ENCODE measurements at regions not wholly inside any gene's neighbourhood (a gene's known extent, or its start where the extent isn't known, plus 50 kb on each side); places are given as distances from the start of the nearest gene placed in this dataset.

- no peak for DNase-seq
Observed at GRCh38 chr17:13740686-13741085, 139.0 kb upstream of the HS3ST3A1 start.

- no peak for DNase-seq
Observed at GRCh38 chr17:13741744-13742143, 140.0 kb upstream of the HS3ST3A1 start.

- no peak for DNase-seq
Observed at GRCh38 chr17:13743906-13744305, 142.2 kb upstream of the HS3ST3A1 start.

GRCh38 chr17:13746404-13746803 lies 144.7 kb upstream of the HS3ST3A1 start:
- no peak for DNase-seq

- peak; percentile 19 for DNase-seq
Observed at GRCh38 chr17:13749166-13749890, 147.6 kb upstream of the HS3ST3A1 start.

- no peak for DNase-seq
Observed at GRCh38 chr17:13749891-13750235, 148.1 kb upstream of the HS3ST3A1 start.

- no peak for DNase-seq
Observed at GRCh38 chr17:13750816-13751793, 149.4 kb upstream of the HS3ST3A1 start.

- DNase-seq: no peak
Observed at GRCh38 chr17:13753154-13753553, 151.4 kb upstream of the HS3ST3A1 start.

GRCh38 chr17:13753771-13754170 lies 152.0 kb upstream of the HS3ST3A1 start:
- DNase-seq: no peak

- no peak for DNase-seq
Observed at GRCh38 chr17:13755851-13756250, 154.1 kb upstream of the HS3ST3A1 start.

- no peak for DNase-seq
Observed at GRCh38 chr17:13756763-13757162, 155.0 kb upstream of the HS3ST3A1 start.

- no peak for DNase-seq
Observed at GRCh38 chr17:13757871-13758270, 156.1 kb upstream of the HS3ST3A1 start.

- DNase-seq: no peak
Observed at GRCh38 chr17:13759518-13760335, 158.0 kb upstream of the HS3ST3A1 start.

GRCh38 chr17:13761038-13761603 lies 159.4 kb upstream of the HS3ST3A1 start:
- no peak for DNase-seq

- DNase-seq: no peak
Observed at GRCh38 chr17:13765701-13766100, 164.0 kb upstream of the HS3ST3A1 start.

- no peak for DNase-seq
Observed at GRCh38 chr17:13770702-13771101, 169.0 kb upstream of the HS3ST3A1 start.

- DNase-seq: no peak
Observed at GRCh38 chr17:13775450-13775849, 173.7 kb upstream of the HS3ST3A1 start.

GRCh38 chr17:13776027-13776551 lies 174.4 kb upstream of the HS3ST3A1 start:
- DNase-seq: peak; percentile 1

GRCh38 chr17:13777003-13777402 lies 175.3 kb upstream of the HS3ST3A1 start:
- no peak for DNase-seq

- no peak for DNase-seq
Observed at GRCh38 chr17:13784434-13785095, 182.8 kb upstream of the HS3ST3A1 start.

- no peak for DNase-seq
Observed at GRCh38 chr17:13785981-13786598, 184.4 kb upstream of the HS3ST3A1 start.

All from skin of body (tissue), 1 donor.